NCI-H128 (cell line): ENCODE measurements at regions not wholly inside any gene's neighbourhood (a gene's known extent, or its start where the extent isn't known, plus 50 kb on each side); places are given as distances from the start of the nearest gene placed in this dataset.

Experiments
- DNase-seq: peaks from one replicate; lab custom pipeline; 2025; ENCODE audit not compliant: unreplicated experiment; lab: John Stamatoyannopoulos, UW

DNA sequence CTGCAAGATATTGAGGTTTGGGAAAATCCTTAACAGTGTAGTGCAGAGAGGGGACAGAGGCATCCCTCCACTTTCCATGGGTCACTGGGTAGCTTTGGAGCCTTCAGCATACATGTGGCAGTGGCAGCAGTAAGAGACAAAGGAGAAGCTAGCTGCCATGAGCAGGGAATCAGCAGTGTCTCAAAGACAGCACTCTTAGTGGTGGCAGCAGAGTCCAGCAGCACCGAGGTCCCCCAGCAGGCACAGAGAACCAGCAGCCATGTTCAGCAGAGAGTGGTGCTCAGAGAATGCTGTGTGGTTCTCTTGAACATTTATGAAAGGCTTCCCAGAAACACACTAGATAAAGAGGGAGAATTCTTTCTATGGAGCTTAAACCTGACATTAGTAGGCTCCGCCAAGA, 308.5 kb downstream of the CENPC start:
- no peak for DNase-seq

DNA sequence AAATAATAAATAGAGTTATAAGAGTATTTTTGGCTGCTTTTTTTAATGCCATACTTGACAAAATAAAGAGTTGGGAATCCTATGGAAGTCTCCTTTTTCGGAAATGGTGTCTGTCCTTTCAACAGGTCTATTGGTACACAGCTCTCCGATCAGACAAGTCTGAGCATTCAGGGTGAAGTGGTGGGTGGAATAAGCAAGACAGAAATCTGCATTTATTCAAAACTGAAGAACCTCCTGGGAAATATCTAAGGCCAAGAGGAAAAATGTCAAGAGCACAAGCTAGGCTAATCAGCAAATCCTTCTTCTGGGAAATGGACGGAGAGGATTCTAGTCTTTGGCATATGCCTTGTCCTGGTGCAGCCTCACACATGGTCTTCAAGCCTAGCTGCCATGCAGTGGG, 309.0 kb downstream of the CENPC start:
- DNase-seq, result no peak

DNA sequence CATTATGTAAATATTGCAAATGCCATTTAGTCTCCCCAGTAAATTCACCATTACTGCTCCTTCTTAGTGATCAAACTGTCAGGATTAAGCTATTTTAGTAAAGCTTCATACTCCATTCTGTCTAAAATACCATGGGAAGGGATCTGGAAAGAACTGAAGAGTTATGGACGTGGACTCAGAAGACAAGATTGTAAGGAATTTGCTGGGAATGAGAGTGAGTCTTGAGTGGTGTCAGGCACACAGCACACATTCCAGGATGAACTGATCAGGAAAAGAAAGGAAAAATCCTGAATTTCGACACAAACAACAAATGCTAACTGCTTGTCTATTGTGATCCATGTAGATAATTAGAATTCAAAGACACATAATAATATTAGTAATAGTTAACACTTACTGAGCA, 311.0 kb downstream of the CENPC start:
- no peak for DNase-seq

DNA sequence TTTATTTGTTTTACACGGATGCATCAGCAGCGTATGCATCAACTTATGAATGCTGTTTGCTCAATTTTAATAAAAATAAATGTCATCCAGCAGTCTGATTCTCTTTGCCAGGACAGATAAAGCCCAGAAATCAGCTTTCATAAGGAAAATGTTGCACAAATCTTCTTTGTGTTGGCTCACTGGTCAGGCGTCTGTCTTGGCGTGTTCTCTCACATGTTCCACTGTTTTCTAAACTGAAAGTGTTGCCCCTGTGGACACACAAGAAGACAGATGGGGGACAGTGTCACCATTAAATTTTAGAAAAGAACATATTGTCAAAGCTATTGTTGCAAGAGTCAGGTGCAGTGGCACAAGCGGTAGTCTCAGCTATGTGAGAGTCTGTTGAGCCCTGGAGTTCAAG, 316.2 kb downstream of the CENPC start:
- no peak for DNase-seq

DNA sequence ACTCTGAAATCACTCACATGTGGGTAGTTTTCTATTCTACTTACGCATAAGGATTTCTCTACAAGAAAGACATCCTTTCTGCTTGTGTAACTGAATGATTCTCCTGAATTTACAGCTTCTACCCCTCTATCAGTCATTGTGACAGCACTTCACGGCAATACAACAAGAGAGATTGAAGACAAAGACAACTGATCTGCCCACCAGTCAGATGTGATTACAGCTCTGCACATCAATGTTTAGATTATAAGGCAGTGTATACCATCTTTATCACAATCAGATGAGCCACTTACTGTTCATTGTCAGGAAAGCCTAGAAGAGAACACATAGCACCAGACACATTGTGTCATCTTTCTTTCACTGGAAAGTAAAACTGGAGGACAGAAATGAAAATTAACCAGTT, 324.4 kb downstream of the CENPC start:
- no peak for DNase-seq

DNA sequence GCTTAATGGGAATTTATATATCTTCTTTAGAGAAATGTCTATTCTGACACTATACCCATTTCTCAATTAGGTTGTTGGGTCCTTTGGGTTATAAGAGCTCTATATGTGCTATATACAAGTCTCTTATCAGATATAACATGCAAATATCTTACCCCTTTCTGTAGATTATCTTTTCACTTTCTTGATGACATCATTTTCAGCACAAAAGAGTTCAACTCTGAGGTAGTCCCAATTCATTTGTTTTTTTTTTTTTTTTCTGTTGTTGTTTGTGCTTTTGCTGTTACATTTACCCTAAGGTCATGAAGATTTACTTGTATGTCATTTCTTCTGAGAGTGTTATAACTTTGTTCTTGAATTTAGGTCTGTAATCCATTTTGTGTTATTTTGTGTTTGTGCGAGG, 326.4 kb downstream of the CENPC start:
- no peak for DNase-seq

DNA sequence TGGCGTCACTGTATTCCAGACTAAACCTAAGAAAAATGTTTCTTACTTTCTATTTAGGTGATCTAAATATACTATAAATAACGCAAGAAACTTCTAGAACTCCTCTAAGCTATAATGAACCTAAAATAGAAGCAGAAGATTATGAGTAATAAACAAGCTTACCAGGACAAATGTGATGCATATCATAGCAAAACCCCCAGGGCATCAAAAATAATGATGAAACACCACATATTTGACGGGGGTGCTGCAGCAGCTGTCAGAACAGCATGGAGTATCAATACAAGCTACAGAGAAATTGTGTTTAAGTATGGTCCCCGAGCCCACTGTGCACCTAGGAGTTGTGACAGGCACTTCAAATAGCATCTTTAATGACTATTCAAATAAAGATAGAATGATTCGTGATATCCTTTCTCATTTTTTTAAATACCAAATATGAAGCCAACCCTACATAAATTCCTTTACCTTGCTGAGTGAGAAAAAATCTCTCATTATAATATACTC, 337.3 kb downstream of the CENPC start:
- no peak for DNase-seq

DNA sequence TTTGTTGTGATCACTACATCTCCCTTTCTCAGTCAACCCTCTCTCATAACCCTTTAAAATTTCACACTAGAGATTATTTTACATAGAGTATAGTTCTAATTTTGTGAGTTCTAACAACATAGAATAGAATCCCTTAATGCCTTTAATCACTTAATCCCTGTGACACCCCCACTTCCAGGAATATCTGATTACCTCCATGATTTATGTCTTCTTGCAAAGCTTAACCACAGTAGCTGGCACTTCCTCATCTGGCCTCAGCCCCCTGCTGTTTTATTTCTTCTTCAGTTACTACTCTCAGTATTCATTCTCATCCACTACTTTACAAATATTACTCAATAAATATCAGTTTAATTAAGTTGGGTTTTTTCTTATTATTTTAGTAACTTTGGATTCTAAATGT, 340.9 kb downstream of the CENPC start:
- DNase-seq, result no peak

DNA sequence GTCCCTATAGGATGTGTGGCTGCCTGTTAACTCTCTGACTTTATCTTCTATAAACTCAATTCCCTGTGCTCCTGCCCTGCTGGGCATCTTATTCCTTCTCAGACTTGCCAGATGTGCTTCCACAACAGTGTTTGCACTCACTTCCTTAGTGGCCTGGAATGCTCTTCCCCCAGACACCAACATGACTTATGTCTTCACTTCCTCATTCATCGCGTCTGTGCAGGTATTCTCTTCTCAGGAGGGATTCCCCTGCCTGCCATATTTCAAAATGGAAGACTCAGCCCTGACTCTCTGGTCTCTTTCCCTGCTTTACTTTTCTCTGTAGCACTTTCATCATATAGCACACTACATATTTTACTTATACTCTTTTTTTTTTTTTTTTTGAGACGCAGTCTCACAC, 344.0 kb downstream of the CENPC start:
- no peak for DNase-seq

DNA sequence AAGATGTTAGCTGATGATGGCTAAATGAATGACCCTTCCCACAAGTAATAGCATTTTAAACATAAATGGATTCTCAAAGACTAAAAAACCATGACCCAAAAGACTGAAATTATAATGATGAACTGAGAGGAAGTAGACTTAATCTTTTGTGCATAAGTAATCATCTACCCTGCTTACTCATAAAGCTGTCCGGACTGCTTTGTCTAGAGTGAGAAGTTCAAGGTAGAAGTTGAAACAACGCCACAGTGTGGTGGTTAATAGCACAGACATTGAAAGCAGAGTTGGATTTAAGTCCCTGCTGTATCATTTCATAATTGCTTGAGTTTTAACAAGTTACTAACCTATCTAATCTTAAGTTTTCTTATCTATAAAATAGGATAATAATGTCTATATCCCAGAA, 346.6 kb downstream of the CENPC start:
- no peak for DNase-seq

DNA sequence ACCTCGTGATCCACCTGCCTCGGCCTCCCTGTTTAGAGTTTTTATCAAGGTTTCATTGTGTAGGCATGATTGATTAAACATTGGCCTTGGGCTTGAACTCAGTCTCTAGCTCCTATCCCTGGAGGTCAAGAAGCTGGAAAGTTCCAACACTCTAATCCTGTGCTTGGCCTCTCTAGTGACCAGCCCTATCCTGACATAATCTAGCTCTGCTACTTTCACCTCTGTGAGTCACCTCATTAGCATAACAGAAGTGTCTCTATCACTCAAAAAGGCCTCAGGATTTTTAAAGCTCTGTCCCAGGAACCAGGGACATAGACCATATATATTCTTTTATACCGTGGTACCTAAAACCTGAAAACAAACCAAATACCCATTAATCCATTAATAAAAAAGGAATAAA, 377.5 kb downstream of the CENPC start:
- DNase-seq, result no peak

DNA sequence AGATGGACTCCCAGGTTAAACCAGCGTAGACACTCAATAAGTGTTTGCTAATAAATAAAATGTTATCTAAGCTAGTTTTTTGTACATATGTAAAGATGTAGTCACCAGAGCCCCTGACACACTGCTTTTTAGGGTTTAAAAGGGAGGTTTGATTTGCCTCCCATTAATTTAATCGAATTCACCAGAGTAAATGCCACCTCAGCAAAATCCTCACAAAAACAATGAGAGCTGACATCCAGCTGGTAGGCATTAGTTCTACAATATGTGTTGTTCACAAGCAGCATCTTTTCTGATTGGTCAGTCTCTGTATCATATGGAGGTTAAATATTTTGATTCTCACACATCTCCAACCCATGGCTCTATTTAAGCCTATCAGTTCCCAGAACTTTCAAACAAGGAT, 382.6 kb downstream of the CENPC start:
- DNase-seq, result no peak

DNA sequence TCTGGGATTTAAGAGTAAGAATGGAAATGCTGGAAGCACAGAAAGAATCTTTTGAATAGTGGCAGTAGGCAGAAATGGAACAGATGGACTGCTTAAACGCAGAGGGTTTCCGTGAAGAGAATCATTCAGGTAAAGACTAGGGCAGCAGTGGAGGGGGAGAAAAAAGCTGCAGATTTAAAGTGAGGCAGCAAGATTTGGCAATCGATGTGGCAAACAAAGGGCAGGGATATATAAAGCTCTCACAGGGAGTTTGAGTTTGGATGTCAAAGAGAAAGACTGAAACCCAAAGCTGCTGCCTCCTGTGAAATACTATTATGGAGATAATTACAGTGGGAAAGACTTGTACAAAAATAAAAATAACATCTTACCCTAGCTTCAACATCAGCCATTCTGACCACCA, 384.0 kb downstream of the CENPC start:
- DNase-seq, result no peak

DNA sequence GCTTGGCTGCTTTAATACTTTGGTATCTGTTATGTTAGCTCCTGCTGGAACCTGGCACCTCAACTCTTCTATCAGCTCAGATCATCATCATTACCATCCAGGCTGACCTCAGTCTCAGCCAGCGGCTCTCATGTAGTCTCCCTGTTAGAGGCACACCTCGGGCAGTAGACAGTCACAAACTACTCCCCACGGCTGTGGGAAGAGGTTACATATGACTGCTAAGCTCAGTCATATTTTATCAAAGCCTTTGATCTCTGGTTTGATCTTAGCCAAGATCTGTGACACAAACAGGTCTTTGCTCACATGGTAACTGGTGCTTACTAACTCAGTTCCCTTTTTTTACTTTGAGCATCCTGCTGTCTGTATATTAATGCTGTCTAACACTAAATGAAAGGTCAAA, 384.9 kb downstream of the CENPC start:
- DNase-seq, result no peak

DNA sequence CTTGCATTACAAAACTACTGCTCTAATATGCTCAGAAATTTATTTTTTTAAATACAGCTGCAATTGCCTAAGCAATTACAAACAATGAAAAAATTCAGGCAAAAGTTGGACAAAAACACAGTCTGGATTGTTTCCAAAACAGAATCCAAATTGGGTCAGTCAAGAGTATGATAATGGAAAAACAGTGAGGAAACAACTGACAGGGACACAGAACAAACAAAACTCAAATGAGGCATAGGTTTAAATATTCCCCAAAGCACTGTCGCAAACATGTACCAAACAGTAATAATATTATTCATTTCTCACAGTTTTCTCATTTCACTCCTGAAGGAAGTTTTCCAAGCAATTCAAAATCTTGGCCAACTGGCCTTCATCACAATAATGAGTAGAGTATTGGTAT, 386.6 kb downstream of the CENPC start:
- no peak for DNase-seq

DNA sequence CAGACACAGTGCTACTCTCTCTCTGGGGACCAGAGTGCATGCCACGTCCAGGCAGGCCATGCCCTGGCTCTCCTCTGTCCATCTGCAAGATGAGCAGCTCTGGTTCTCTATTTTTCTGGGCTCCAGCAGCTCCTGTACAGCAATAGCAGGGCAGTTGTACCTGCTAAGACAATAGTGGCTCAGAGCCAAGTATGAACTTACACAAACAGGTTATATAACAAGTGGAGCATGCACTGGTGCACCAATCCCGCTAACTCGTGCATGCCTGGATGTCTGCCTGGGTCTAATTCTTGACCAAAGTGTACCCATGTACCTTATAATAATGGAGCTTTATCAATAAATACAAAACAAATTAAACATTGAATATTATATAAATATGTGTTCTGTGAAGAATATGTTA, 392.3 kb downstream of the CENPC start:
- DNase-seq, result no peak

DNA sequence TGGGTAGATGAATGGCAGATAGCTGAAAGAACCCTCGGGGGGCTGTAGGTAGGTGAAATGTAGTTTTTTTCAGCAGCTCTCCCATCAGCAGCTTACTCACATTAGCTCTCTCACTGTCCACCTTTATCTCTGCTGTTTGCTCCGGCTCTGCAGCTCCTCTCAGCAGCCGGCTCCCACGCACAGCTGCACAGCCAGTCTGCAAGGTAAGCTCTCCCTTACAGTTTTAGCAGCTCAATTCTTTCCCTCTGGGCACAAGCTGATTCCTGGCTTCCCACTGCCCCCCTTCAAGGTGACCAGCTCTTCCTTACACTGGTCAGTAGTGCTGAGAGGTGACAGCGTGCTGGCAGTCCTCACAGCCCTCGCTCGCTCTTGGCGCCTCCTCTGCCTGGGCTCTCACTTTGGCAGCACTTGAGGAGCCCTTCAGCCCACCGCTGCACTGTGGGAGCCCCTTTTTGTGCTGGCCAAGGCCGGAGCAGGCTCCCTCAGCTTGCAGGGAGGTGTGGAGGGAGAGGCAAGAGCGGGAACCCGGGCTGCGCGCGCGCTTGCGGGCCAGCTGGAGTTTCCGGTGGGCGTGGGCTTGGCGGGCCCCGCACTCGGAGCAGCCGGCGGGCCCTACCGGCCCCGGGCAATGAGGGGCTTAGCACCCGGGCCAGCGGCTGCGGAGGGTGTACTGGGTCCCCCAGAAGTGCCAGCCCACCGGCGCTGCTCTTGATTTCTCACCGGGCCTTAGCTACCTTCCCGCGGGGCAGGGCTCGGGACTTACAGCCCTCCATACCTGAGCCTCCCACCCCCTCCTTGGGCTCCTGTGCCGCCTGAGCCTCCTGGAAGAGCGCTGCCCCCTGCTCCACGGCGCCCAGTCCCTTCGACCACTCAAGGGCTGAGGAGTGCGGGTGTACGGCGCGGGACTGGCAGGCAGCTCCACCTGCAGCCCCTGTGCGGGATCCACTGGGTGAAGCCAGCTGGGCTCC, 393.6 kb downstream of the CENPC start:
- DNase-seq, result no peak

DNA sequence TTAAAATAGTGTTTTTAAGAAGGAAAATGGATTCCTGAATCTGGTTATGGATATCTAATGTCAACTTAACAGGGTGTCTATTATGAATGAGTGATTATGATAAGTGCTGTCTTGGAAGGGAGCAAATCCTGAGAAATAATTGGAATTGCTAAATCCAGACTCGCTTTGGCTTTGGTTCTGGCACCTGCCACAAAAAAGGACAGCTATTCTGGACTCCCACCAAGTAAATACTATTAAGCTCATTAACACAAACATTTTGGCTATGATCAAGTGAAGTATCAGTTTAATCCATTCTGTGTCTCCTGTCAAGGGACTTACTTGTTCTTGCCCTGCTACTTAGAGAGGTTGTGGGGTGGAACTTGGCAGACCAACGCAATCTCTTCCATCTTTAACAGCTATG, 403.7 kb downstream of the CENPC start:
- no peak for DNase-seq

DNA sequence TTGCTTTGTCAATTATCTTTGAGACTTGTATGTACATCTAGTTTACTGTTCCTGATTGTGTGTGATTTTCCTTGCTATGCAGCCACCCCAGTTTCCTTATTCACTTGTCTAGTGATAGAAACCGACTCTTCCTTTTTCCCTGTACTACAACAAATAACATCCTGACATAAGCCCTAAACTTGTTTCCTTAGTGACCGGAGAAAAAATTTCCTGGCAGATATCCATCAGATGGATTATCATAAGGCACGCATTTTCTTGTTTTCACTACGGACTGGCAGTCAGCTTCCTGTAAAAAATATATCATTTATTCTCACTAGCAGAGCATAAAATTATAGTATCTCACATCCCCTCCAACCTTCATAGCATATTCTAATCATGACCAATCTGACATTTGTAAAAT, 410.7 kb downstream of the CENPC start:
- DNase-seq, result no peak

DNA sequence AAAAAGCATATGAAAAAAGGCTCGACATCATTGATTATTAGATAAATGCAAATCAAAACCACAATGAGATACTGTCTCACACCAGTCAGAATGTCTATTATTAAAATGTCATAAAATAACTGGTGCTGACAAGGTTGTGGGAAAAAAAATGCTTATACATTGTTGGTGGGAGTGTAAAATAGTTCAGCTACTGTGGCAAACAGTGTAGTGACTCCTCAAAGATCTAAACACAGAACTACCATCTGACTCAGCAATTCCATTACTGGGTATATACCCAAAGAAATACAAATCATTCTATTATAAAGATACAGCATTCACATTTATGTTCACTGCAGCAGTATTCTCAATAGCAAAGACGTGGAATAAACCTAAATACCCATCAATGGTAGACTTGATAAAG, 412.1 kb downstream of the CENPC start:
- no peak for DNase-seq

DNA sequence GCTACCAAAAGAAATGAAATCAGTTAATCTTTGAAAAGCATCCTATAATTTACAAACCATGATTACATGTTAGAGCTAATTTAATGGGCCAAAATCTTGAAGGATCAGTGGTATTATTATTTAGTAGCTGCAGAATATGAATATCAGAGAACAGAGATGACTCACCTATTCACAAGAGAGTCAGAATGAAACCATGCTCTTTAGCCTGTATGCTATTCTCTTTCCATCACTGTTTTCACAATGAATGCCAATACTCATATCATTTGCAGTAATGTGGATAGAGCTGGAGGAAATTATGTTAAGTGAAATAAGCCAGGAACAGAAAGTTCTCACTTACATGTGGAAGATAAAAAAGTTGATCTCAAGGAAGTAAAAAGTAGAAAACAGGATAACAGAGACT, 414.1 kb downstream of the CENPC start:
- no peak for DNase-seq

DNA sequence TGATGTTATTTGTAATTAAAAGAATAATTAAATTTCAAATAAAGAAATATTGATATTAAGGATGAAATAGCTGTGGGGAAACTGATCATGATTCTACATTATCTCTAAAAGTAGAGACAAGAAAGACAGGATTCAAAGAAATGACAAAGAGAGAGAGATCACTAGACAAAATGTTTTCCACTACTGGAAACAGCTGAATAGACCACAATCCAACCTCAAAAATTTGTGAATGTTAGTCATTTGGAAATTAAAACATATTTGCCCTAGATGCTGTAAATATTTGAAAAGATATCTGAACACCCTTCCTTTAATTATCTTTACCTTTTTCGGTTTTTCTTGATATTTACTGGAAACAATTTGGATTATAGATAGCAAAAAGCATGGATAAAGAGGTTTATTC, 414.9 kb downstream of the CENPC start:
- no peak for DNase-seq

DNA sequence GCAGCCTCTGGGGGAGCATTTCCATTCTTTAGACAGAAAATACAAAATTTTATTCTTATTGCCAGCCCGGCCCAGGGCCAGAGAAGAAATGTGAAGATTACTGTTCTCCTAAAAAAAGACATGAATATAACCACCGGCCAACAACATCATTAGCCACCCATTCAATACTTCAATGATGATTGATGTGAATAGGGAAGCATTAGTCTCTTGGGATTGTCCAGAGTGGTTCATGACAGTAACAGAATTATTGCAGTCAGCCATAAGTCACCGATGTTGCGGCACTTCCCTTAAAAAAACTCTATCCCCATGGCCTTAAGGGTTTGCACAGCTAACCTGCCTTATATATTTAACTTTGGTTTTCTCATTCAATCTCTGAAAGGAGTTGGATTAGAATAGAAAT, 418.7 kb downstream of the CENPC start:
- no peak for DNase-seq
